ENCODE measurements at regions not wholly inside any gene's neighbourhood (a gene's known extent, or its start where the extent isn't known, plus 50 kb on each side); places are given as distances from the start of the nearest gene placed in this dataset.

GRCh38 chr13:22926748-22927400, 253.9 kb upstream of the SGCG start:
- no peak for TF ChIP-seq POLR2A (IDR thresholded peaks at IDR 0.05; ENCODE audit: low read length)
- TF ChIP-seq GATA1 (IDR thresholded peaks at IDR 0.05; ENCODE audit: low read depth, low read length): no peak
